HG02943 (cell line): ENCODE measurements at regions not wholly inside any gene's neighbourhood (a gene's known extent, or its start where the extent isn't known, plus 50 kb on each side); places are given as distances from the start of the nearest gene placed in this dataset.
"Not testable (repeated sequence)": the region's sequence is repeated elsewhere in the genome, so short reads cannot be mapped to it uniquely, and the experiment has no call there.

Experiments used
- ATAC-seq: cut with Tn5 transposase; IDR thresholded peaks from one replicate; pipeline ENCODE4 v1.9.1; 2021; ENCODE audit warnings: mild to moderate bottlenecking, low read depth, moderate library complexity; ENCODE audit not compliant: unreplicated experiment

DNA sequence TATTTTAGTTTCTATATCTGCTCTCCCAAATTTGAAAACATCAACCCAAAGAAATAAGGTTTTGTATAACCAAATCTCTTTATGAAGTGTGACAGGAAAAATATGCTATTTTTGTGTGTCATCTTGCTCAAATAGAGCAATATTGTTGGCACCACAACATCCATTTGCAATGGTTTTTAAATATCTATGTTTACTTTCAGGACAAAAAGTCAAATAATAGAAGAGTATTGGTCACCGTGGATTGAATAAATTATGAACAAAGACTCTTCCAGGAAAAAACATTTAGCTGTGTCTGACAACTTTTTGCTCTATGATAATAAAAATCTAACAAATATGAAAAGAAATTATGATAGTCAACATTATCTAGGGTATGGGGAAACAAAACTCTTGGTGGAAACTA lies 439.2 kb downstream of the BTG1 start:
- no peak for ATAC-seq

- no peak for ATAC-seq
These were observed 441.2 kb downstream of the BTG1 start for GRCh38 chr12:91704446-91704845.

DNA sequence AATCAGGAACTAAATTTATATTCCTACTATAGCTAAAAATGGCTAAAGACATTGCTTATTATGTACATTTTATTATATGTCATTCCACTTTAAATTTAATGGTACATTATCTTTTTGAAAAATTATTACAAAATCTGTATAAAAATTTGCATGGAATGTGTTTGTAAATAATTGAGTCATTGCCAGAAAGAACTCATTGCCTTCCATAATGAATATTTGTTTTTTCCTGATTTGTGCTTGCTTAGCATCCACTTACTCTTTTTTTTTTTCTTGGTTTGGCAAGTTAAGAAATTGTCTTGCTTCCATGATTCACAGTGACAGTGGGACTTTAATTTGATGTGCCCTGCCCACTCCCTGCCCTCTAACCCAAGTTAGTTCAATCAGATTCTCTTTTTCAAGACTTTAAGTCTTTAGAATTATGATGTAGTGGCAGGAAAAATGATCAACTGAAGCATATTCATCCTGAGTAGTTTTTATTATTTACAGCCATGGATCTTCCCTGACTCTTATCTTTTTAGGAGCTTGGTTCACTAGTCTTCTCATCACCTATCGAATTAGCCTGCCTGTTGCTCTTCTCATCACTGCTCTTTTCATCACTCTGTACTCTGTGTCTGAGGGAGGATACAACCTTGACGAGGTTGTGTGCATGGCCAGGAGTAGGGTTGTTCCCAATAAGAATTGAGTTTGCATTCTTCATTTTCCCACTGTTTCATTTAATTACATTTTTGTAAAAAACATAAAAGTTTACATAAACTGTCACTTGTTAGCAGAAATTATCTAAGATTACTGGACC lies 442.0 kb downstream of the BTG1 start:
- ATAC-seq = no peak

DNA sequence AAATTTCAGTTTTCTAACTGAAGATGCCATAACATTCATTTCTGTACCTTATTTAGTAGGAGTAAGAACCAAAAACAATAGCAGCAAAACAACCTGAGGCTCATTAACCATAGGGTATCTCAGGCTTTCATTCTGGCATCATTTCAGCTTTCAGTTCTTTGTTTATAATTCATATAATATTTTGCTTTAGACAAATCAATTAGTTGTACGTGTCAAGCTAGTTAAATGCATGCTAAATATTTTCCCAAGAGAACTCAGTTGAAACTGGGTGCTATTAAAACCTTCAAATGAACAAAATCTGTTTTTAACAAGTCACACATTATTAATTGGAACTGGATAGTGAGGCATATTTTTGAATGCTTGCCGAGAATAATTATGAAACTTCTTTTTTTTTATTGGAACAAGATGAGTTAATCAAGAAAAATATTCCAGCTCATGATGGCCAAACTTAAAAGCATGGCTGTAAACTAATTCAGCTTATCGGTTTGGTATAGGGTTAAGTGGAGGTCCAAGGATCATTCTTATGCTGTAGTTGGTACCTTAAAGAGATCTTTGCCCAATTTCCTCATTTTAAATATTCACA lies 442.7 kb downstream of the BTG1 start:
- no peak for ATAC-seq

DNA sequence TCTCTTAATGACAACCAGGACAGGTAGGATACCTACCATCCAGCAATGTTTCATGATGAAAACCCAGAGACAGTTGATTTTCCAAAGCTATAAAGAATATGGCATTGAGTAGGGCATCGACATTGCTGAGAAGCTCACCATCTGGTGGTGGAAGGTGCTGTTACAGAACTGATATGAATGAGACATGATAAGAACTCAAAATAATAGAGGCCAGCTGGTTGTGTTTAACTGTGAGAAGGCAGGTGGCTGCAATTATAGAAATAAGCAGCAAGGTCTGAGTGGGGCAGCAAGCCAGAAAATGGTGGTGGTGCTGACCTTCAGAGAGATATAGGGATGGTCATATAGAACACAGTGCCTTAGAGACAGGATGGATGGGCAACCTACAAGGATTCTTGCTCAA lies 449.7 kb downstream of the BTG1 start:
- no peak for ATAC-seq

GRCh38 chr12:91695406-91695805 lies 450.2 kb downstream of the BTG1 start:
- not testable (repeated sequence) for ATAC-seq

GRCh38 chr12:91690531-91690930 lies 455.1 kb downstream of the BTG1 start:
- no peak for ATAC-seq

- no peak for ATAC-seq
These were observed 458.3 kb downstream of the BTG1 start for GRCh38 chr12:91687052-91688017.

GRCh38 chr12:91685917-91686316 lies 459.7 kb downstream of the BTG1 start:
- ATAC-seq = no peak

- no peak for ATAC-seq
These were observed 463.9 kb downstream of the BTG1 start for GRCh38 chr12:91681751-91682150.

- ATAC-seq = no peak
These were observed 464.8 kb downstream of the BTG1 start for GRCh38 chr12:91680864-91681263.

DNA sequence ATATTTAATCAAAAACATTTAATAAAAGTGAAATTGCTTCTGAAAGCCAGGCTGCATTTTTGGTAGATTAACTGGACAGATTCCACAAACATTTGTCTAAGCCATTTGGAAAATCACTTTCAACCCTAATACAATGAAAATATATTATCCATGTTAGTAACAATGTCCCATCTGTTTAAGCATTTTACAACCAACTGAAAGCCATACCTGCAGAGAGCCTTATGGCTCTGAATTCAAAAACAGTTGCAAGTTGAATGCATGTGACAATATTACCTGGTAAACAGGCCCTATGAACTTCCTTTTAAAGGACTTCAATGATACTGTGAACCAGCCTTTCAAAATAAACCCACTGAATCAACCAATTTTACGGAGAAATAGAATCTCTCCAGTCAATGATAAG lies 468.1 kb downstream of the BTG1 start:
- no peak for ATAC-seq

DNA sequence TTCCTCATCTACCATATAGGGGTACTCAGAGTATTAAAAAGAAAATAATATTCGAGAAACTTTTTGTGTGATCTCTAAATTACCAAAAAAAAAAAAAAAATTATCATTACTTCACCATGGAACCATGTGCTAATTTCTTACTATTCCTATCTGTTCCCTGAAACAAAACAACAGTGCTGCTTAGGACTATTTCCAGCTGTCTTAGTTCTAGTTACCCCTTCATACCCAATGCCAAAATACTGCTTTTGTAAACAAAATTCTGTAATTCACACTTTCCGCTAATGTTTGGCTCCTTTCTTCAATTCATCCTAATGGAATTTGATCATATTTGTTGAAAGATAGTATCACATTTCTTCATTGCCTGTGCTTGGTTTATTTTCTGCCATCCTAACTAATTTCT lies 470.2 kb downstream of the BTG1 start:
- ATAC-seq = no peak

DNA sequence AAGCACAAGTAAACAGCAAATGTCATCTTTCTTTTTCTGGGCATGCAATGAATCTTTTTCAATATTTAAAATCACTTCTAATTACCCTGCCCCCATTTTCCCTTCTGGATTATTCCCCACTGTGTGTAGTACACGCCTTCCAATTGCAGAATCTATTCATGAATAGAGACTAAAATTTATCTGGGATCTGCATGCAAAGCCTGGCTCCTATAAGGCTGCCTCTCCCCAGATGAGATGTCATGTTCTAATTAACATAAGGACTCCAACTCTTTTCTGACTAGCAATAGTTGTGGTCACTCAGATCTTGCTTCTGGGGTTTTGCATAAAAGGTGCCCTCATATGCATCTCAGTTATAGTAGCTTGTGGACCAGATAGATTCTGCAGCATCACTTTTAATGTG lies 473.5 kb downstream of the BTG1 start:
- no peak for ATAC-seq

DNA sequence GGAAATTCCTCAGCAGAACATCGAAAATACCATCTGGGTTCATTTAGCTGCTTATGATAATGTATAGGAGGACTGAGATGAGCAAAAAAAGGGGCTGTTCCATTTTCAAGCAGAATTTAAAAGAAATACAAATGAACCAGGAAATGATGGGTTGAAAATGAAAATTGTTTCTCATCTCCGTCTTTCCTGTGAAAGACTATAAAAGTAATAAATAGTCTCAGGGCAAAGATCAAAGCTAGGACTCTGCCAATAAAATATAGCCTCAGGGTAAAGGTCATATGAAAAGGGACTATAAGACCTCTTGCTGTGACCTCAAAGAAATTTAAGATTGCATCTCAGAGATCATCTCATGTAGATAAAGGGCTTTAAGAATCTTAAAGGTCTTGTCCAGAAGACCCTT lies 478.0 kb downstream of the BTG1 start:
- ATAC-seq = no peak

DNA sequence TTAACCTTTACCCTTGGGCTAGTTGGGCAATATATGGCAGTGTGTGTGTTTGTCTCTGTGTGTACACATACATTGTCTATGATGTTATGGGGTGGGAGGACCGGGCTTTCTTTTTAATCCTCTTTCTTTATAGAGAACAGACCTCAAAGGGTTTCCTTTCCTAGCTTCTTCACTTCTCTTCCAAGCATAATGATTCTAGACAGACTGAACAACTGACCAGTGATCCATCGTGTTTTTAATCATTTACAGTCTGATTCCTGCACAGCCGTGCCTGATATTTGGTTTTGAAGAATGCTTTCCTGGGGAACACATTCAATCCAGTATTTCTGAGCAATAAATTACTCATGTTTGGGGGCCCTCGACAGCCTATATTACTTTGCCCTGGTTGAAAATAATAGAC lies 481.1 kb upstream of the DCN start:
- no peak for ATAC-seq

GRCh38 chr12:91663310-91663709 lies 480.7 kb upstream of the DCN start:
- ATAC-seq = no peak

- no peak for ATAC-seq
These were observed 479.4 kb upstream of the DCN start for GRCh38 chr12:91662021-91662420.

DNA sequence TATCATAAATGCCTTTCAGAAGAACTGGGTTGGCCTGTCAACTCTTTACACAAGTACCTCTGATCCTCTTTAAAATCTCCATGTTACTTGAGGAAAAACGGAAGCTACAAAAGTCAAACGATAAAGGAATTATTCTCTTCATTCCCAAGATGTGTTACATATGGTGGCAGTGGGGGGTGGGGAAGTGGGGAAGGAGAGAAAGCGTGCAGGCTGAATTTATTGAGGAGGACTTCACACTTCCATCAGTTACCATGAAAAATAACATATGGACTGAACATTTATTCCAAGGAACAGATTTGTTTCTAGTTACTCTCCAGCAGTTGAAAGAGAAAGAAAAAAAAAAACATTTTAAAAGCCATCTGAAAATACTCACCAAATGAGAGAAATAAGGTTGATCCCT lies 474.4 kb upstream of the DCN start:
- ATAC-seq = no peak

DNA sequence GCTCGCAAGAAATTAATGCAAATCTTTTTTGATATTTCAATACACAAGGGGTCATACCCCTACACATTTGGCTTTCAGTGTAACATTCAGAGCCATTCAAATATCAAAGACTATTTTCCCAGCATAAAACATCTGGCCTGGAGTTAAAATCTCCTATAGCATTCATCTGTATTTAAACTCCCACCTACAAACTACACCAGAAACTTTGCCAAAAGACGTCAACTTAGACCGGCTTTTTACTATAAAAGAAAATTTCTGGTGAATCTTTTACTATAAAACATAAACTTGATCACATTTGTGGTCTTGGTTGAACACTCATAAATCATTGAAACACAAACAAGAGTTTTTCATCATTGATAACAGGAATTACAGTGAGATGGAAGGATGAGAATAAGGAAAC lies 473.3 kb upstream of the DCN start:
- ATAC-seq = no peak

DNA sequence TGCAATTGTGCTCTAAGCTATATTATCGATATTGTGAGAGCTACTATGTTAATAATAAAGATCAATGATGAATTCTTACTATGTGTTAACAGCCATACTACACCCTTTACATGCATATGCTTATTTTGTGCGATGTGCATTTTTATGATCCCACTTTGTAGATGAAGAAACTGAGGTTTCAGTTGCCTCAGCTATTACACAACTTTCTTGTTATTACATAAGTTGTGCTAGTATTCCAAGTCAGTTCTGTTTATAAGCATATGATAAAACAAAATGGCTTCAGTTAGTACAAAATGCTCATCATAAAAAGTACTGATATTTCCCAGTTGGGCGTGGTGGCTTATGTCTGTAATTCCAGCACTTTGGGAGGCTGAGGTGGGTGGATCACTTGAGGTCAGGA lies 471.5 kb upstream of the DCN start:
- ATAC-seq = no peak
